ENCODE measurements at regions not wholly inside any gene's neighbourhood (a gene's known extent, or its start where the extent isn't known, plus 50 kb on each side); places are given as distances from the start of the nearest gene placed in this dataset.
A peak's percentile ranks its signal among the peaks of the same experiment; 100 is the strongest.

DNA sequence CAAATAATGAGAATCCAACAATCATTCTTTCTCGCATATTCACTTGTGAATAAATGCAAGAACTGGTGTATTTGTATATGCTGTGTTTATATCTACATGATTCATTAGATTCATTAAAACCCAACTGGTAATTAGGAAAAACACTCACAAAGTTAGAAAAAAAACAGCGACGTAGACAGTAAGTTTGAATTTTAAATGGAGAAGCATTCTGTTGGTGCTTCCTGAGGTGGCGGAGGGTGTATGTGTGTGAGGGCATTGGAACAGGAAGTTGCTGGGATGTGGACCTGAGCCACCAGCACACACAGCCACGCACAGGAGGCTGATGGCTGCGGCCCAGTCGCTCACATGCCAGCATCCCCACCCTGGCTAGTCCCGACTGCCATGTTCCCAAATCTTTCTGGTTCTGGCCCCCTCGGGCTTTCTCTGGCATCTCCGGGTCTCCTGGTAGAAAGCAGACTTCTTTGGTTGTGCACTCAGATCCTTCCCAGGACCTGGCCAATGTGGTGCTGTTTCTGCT, 121.6 kb upstream of the IRF2BP2 start:
- DNase-seq (ENCODE audit: low read depth), result no peak

DNA sequence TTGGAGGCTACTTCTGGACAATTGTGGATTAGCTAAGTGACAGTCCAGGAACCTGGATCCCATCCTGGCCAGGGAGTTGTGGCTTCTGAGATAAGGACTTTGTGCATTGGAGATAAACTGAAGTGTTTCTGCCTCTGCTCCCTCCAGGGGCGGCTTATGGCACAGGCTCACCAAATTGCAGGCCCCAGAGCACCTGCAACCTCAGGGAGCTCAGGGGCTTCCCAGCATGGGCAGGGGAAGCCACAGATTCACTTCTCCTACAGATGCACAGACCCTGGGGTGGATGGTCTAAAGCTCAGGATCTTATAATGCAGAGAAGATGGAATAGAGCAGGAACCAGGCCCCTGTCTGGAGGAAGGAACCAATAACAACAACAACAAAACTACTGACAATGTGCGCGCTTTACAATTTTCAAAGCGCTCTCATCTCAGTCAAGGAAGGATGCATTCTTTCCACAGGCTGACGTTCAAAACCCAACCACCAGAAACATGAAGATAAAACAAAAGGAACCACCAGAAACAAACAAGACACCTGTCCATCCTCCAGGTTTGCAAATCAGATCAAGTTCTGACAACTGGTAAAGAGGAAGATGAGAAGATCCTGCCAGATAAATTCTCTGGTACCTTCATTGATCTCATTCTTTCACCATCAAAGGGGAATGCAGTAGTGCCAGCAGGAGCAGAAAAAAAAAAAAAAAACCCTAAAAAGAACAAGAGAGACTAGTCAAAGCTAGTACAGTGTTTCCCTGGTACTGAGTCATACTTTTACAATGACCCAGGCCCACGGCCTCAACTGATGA, 121.0 kb upstream of the IRF2BP2 start:
- DNase-seq (ENCODE audit: low read depth), result peak; percentile 30

DNA sequence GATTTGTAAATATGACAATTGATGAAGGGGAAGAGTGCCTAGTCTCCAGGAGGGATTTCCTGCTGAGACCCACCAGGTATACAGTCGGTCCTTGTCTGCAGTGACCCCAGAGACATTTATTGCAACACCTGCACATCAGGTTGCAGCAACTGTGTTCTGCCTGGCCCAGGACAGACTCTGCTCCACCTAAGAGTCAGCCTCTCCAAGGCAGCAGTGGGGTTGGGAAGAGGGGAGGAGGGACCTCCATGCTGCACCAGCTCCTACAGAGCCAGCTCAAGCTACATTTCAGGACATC, 120.4 kb upstream of the IRF2BP2 start:
- no peak for DNase-seq (ENCODE audit: low read depth)

DNA sequence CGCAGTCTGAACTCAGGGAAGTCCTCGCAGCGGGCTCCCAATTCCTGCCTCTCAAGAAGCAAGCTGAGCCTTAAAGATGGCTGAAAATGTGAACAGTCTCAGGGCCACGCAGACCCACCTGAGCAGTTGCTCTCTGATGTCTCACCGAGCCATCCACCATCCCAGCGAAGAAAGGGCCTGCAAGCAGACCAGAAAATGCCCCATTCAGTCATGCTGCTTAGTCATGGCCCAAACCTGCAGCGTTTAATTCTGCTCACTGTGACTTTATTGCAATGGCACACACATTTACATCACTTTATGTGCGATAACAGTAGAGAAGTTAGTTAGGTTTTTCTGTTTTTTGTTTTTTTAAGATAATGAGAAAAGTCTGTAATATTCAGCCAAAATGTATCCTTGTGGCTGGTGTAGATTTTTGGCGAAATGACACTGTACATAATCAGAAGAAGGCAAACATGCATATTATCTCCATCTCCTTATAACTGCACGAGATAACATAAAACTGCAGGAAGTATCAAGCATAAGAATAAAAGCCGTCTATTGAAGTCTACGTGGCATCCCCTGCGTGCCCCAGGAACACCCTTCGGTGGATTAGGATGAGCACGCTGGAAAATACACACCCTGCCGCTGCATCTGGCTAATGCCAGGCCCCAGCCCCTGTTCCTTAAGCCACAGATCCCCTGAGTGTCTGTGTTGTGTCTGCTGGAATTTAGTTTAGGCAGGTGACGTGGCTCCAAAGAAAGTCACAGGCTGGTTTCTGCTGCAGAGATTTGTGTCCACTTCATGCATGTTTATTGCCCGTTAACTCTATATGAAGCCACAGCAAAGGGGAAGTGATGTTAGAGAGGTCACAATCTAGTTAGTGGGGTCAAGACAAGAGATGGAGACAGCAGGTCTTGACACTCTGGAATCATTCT, 119.8 kb upstream of the IRF2BP2 start:
- DNase-seq (ENCODE audit: low read depth), result no peak

DNA sequence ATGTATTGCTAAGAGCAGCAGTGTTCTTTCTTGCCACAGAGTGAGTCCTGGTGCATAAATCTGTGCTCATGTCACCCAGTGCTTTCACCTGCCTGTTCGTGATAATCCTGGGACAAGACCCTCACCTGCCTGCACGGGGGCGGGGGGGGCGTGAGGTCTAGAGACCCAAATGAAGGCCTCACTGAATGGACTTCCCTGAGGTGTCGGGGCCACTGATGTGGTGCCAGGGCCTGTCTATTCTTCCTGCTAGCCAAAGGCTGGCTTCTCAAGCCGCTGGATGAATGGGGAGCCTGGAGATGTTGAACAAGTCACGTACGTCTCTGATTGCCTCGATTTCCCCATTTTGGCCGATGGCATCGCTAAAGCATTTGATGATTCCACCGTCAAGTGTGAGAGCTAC, 118.8 kb upstream of the IRF2BP2 start:
- no peak for DNase-seq (ENCODE audit: low read depth)

DNA sequence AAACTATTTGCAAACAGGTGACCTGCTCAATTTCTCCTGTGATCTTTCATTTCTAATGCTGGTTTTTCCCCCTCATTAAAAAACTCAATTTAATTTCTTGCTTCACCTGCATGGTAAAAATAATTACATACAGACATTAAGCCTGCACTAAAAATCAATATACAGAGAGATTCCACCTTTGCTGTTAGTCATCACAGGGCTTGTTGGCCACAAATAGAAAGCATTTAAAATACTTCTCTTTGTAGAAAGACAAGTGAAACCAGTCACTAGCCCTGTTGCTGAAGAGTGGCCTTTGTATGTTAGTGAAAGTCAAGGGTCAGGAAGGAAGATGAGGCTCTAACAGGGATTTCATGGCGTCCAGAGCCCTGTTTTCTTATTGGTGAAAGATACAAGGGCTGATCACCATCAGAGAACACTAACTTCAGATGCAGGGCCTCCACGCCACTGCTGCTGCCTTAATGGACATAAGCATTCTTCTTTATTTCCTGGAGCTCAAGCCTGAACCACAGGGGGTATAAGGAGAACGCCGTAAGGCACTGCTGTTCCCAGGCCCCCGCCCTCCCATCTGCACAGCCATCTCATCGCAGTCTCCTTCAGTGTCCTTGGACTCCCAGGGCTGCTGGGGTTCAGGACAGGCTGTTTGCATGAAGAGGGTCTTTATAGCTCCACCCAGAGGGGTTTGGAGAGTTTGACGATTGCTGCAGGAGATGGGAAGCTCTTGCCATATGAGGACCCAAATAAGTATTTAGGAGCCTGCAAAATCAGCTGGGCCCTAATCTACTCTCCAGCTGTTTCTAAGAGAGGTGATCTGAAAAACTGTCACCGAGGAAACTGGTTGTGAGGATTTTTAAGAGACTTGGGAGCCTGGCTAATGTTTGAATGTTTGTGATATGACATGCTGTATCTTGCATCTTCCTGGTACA, 117.3 kb upstream of the IRF2BP2 start:
- no peak for DNase-seq (ENCODE audit: low read depth)

DNA sequence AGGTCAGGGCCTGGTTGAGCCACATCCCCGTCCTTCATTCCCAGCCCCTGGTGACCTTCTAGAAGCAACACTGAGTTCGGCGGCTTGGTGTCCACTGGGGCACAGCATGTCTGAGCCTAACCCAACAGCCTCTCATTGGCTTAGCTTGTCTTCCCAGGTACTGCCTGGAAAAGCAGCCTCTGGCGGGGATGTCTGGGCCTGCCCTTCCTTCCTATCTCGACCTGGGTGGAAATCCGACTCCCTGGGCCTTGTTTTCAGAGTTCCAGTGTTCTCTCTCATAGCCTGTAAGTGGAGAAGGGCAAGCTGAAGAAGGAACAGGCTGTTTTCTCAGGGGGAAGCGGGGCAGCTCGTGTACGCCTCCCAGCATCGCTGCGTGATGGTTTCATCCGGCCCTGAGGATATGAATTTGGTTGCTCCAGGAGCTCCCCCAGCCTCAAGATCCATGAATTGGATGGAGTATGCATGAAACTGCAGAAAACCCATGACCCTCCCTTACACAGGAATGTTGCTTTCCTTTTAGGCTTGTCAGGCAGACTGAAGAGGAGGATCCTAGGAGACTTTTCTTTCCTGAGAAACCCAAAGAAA, 116.5 kb upstream of the IRF2BP2 start:
- DNase-seq (ENCODE audit: low read depth), result no peak

DNA sequence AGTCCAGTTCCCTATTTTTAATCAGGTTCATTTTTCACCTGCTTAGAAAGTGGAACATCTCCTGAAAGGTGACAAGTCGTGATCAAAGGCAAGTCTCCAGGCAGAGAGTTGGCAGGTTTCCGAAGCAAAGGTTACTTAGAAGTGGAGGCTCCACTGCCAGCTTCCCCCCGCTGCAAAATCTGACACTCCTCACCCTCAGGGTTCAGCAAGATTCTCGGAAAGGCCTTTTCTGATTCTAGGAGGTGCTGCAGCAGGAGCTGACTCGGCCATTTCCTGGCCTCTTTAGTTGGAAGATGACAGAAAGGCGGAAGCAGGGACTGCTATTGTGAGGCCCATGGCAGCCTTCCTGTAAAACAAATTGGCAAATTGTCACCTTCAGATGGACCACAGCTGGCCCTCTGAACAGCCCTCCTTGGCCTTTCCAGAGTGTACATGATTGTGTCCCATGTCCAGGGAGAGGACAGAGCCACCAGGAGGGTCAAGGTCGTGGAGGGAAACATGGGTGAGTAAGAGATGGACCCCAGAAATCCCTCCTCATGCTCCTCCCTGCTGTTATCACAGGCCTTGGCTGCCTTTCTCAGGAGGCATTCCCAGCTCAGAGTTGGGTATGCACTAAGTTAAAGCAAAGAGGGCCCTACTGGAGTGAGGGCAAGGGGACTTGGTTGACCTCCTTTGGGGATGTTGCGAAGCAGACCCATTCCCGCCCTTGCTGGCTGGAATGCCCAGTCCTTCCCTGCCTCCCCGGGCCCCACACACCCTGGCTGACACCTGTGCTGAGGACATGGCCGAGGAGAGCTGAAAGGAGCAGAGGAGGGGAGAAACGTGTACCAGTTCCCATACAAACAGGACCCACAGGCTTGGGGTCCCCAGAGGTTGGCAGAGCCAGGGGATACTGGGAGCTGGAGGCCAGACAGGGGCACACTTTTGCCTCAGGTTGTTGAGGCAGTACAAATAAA, 115.5 kb upstream of the IRF2BP2 start:
- peak; percentile 35 for DNase-seq (ENCODE audit: low read depth)

DNA sequence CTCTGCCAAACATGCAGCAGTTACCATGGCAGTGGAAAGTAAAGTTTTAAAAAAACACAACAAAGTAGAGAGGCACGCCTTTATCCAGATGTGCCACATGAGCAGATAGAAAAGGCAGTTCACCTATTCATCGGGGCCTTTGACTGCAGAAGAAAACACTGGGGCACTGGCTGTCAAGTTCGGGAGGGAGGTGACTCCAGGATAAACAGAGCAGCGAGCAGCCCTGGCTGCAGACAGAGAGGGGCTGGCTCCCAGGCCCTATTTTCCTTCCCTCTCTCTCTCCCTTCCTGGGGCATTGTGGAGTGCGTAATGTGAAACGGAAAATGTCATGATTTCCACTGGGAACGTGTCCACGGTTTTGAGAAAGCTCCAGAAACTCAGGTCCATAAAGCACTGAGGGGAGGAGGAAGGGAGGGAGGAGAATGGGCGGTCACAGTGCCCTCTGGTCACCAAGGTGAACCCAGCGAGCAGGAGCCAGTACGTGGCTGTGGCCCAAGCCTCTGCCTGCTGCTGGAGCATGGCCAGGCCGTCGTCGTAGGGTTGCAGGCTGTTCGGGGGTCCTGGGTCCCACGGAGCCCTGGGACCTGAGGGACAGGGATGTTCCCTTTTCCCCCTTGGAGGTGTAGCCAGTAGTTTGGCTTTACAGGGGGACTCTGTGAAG, 114.7 kb upstream of the IRF2BP2 start:
- no peak for DNase-seq (ENCODE audit: low read depth)

DNA sequence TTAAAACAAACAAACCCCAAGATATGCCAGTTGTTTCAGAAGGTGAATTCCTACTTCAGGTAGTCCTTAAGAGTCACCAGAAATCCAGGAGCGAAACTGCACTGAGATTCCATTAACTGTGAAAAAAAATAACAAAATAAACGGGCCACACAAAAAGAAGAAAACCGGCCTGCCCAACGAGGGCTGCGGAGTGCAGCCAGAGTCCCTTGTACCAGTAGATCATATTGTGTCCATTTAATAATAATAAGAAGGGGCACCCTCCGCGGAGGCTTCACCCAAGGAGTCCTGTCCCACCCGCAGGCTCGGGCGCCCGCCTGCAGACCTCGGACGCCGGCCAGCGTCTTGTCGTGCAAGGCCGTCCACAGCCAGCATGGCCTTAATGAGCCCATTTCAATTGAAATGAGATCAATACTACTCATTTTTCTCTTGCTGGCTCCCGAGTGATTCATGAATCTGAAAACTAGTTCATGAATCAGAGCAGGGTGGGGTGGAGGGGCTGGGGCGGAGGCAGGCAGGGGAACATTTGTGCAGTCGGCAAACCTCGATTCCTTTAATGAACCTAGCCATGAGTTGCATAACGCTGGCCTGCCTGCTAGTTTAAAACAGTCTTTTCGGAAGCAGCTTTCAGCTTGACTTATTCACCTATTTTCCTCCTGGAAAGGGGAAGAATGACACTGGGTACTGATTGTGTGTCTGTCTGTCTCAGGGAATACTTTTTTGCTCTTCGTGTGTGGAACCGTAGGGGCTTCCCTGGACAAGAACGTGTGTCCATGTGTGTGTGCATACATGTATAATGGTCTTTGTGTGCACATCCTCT, 113.1 kb upstream of the IRF2BP2 start:
- DNase-seq (ENCODE audit: low read depth), result peak; percentile 71

DNA sequence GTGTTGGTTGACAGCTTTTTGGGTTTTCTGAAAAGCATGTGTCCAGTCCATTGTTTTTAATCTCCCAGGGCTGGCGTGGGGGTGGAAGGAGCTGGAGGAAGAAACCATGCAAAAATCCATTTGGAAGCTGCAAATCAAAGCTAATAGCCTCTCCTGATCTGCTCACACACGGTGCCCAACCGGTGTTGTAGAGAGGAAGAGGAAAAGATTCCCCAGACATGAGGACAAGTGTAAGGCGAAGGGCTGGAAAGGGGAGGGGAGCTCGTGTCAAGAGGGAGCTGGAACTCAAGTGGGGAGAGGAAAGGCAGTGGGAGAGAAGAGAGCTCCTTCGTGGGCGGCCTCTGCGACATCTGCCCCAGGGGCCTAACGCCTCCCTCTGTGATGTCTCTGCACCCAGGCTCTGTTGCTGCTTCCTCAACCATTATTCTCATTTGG, 112.3 kb upstream of the IRF2BP2 start:
- no peak for DNase-seq (ENCODE audit: low read depth)

DNA sequence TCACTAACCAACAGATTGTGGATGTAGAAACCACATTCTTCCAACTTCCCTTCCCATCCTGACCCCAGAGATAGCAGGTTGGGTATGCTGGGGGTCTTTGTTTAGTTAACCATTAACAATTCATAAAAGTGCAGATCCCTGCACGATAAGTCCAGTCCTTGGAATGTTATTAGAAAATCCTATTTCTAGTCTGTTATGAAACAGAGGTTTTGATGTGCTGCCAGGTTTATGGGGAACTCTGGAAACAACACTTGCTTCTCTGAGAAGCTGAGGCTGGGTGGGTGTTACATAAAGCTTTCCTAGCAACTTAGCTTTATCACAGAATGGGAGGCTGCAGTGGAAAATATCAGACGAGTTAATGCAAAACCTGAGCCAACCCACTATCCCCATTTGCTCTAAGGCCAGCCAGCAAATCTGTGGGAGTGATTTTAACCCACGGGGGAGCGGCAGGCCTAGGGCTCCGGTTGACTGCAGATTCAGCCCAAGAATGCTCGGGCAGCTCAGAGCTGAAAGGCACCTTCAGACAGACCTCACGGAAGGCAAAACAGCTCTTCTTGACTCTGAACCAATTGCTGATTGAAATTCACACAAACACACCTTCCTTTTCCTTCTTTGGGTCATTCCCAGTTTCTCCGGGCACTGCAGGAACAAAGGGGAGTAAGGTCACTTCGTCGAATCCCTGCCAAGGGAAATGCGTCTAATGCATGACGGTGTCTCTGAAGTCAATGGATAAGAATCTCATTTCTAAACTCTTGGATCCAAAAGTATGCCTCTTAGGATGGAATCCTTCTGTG, 111.7 kb upstream of the IRF2BP2 start:
- no peak for DNase-seq (ENCODE audit: low read depth)

DNA sequence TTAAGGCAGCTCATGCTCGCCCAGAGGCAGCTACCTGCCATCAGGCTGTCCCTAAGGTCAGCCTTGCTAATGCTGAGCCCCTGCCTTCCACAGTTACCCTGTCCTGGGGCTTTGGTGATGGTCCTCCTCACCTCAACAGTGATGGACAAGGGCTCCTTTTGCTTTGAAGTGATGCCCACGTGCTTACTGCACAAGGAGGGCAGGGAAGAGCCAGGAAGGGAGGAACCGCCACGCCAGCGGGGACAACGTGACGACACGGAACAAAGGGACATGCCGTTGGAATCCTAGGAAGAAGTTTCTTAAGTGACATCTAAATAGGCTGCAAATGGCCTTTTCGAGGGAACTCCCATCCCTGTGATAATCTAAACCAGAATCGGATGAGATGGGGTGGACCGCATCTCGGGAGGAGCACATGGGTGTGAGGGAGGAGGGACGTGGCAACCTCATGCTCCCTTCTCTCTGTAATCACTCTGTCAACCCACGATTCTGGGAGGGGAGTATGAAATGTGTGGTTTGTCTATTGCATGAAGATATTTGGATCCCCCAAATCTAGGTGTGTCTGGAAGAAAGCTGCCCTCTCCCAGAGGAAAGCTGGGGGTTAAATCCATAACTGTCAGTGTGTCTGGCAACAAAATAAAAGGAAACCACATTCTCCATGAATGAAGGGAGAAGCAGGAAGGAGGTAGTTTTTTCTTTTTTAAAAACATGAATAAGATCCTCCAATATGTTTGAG, 110.9 kb upstream of the IRF2BP2 start:
- no peak for DNase-seq (ENCODE audit: low read depth)

DNA sequence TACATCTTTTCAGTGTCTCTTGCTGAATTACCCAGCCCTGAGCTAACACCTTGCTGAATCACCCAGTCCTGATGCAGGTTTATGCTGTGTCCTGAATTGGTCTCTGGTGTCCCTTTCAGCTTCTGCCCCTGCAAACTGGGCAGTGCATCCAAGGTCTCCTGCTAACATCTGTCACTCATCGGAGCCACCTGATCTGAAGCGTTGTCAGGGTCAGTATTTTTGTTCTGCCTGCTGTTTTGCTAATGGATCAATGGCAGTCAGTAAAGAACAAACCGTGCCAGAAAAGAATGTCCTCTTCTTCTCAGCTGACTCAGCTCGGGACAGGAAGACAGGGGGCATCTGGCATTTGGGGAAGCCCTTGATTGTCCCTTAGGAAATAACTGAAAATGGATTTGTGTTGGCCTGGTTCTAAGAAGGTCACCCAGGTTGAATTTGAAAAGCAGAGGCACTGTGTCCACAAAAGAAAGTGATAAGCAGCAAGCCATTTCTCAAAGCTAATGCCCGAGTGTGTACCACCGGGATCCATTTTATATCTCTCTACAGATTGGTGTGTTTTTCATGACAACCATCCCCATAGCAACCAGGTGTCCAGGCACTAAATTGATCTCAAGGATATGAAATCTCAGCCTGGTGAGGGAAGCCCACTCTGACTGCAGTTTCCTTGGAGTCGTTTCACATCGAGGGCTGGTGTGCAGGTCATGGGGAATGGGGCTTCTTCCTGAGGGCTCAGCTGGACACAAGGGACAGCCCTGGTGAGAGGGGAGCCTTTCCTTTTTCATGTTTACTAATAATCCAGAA, 109.7 kb upstream of the IRF2BP2 start:
- DNase-seq (ENCODE audit: low read depth), result no peak

DNA sequence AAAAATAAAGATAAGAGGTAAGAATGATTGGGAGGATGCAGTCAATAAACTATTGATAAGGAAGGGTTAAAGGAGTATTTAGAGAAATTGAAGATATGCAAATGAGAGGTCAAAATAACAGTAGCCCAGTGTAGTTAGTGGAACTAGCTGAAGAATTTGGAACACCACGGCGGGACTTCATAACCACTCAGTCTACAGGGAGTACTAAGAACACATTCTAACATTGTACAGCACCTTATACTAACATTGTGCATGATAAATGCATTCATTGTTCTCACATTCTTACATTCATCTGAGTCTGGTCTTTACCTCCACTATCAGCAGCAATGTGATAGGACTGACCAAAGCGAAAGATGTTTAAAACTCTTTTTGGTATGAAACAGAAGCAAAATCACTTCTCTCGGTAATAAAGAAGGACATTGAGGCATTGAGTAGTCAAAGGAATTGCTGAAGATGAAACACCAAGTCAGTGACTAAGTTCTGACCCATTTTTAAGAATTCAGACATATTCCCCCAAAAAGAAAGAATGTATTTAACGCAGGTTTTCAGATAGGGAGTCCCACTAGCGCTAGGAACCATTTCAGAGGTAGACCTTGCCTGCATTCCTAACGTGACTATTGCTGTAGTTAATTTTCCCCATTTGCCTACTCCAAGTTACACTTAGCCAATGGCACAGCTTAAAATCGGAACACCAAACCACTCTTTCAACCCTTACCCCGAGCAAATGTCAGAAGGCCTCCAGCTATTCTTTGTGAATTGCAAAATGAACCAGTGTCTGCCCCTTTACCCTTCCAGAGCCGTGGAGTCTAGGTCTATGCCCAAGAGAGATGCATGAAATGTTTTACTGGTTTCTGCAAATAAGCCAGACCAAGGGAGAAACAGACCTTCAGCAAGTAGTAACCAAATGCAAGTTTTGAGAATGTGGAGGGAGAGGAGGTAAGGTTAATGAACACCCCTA, 108.8 kb upstream of the IRF2BP2 start:
- no peak for DNase-seq (ENCODE audit: low read depth)
